SJSA1 (cell line): ENCODE measurements at regions not wholly inside any gene's neighbourhood (a gene's known extent, or its start where the extent isn't known, plus 50 kb on each side); places are given as distances from the start of the nearest gene placed in this dataset.
"Not testable (repeated sequence)": the region's sequence is repeated elsewhere in the genome, so short reads cannot be mapped to it uniquely, and the experiment has no call there.

ENCODE experiments used
- DNase-seq, 2 experiments: peaks; one replicate each; pipeline ENCODE4 v3.0.0-alpha.2; 2015 to 2020; ENCODE audit warnings: low spot score in 2 of 2, low read depth in 1 of 2
- H3K27ac ChIP-seq: fragments of 250-450 bp; sonication (Bioruptor Pico); 2 replicates; pipeline ENCODE4 v1.5.1; 2020; ENCODE audit warnings: mild to moderate bottlenecking, moderate library complexity
- H3K27me3 ChIP-seq: fragments of 250-450 bp; sonication (Bioruptor Pico); replicated peaks from 2 replicates; pipeline ENCODE4 v1.5.1; 2020; ENCODE audit warnings: mild to moderate bottlenecking, moderate library complexity
- H3K36me3 ChIP-seq: fragments of 250-450 bp; sonication (Bioruptor Pico); 2 replicates; pipeline ENCODE4 v1.5.1; 2020; ENCODE audit warnings: mild to moderate bottlenecking
- H3K4me1 ChIP-seq: fragments of 250-450 bp; sonication (Bioruptor Pico); replicated peaks from 2 replicates; pipeline ENCODE4 v1.6.1; 2021; ENCODE audit warnings: mild to moderate bottlenecking
- H3K4me3 ChIP-seq: fragments of 250-450 bp; sonication (Bioruptor Pico); 2 replicates; pipeline ENCODE4 v1.5.1; 2020; ENCODE audit warnings: mild to moderate bottlenecking
- H3K9me3 ChIP-seq: fragments of 250-450 bp; sonication (Bioruptor Pico); replicated peaks from 2 replicates; pipeline ENCODE4 v1.5.1; 2020; ENCODE audit warnings: mild to moderate bottlenecking

DNA sequence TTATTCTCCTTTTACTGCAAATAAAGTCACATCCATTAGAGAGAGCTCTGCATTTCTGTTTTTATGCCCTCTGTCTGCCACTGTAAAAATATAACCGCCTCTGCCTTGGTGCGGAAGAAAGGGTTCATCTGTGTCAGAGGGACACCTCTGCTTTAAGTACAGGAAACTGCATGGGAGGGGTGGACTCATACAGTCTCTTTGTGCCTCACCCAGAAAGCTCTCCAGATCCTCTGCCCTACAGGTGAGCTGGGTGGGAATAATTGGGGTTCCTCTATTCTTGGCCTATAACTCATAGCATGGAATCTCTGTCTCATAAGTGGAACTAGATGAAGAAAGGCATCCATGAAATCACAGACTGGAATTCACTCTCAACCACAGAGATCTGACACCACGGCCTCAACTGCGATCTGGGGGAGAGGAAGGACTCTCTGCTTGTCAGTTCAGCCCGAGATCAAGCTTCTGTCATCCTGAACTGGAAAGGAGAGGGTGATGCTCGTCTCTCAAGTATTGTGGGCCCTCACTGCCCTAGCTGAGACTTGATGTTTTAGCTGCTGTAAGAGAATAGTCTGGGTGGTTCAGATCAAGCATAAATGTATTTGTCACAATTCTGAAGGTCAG is 702.3 kb downstream of the TMEM121 start:
- Histone ChIP-seq H3K27ac (no peak overlapping the region), H3K27me3 (no peaks in the 10 kb centered on the region; the same call in 1 of the 2 replicates), H3K9me3 (no peaks in the 10 kb centered on the region), H3K36me3 (no peaks in the 10 kb centered on the region), H3K4me3 (no peak overlapping the region), H3K4me1 (no peaks in the 10 kb centered on the region)
- no peak for DNase-seq

DNA sequence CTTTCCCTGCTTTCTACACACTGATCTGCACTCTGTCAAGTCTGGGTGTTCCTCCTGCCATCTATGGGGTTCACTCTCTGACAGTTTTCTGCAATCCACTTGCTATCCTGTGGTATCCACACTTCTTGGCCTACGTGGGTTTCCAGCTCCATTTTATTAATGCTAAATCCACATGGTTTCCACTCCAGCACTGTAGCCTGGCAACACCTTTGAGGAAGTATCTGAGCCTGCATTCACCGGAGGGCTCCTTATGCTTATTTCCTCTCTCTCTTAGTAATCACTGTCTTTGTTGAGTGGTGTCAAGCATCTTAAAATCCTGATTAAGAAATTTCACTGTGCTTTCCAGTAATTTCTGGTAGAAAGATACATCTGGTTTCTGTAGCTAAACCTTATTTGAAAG is 703.7 kb downstream of the TMEM121 start:
- no peak for DNase-seq
- no peaks in the 10 kb centered on the region for H3K36me3 ChIP-seq
- H3K4me3 ChIP-seq: no peak overlapping the region
- H3K27ac ChIP-seq: no peak overlapping the region
- H3K9me3 ChIP-seq: no peaks in the 10 kb centered on the region
- no peaks in the 10 kb centered on the region; the same call in 1 of the 2 replicates for H3K27me3 ChIP-seq
- no peaks in the 10 kb centered on the region for H3K4me1 ChIP-seq

DNA sequence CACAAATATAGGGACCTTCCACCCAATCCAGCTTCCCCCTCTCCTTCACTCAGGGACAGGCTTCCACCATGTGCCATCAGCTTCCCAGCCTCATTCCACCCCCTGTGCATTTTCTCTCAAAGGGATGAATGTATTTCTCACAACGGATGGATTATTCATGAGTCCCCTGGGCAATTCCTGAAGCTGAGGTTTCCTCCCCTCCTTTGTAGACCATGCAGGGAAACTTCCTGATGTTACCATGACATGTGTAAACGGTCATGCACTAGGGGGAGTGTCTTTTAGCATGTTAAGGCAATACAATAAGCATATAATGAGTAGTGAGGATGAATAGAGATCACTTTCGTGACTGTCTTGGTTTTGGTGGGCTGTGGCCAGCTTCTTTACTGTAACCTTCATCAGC is 706.8 kb downstream of the TMEM121 start:
- H3K27ac ChIP-seq, H3K4me1 ChIP-seq, DNase-seq, H3K4me3 ChIP-seq, H3K36me3 ChIP-seq, H3K9me3 ChIP-seq, H3K27me3 ChIP-seq: not testable (repeated sequence)

DNA sequence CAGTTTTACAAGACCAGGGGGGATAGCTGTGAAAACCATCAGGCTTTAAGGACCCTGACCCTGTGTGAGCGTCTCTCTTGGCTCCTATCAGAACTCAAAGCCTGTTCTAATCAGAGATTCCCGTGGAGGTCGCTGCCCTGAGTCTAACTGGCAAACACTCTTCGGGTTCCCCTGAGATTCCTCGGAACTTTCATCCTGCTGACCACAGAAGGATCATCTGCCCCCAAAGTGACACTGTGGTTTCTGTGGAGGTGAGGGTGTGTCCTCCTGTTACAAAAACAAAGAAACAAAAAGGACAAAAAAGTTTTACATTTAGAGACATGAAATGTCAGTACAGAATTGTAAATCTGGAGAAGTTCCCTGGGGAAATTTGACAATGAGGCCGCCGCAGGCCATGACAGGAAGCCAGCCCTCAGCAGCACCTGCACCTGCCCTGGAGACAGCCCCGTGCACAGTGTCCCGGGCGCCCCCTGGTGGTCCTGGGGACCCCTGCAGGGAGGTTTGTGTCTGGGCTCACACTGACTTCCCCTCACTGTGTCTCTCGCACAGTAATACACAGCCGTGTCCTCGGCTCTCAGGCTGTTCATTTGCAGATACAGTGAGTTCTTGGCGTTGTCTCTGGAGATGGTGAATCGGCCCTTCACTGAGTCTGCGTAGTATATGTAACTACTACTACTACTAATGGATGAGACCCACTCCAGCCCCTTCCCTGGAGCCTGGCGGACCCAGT is 708.3 kb downstream of the TMEM121 start:
- DNase-seq: not testable (repeated sequence)

DNA sequence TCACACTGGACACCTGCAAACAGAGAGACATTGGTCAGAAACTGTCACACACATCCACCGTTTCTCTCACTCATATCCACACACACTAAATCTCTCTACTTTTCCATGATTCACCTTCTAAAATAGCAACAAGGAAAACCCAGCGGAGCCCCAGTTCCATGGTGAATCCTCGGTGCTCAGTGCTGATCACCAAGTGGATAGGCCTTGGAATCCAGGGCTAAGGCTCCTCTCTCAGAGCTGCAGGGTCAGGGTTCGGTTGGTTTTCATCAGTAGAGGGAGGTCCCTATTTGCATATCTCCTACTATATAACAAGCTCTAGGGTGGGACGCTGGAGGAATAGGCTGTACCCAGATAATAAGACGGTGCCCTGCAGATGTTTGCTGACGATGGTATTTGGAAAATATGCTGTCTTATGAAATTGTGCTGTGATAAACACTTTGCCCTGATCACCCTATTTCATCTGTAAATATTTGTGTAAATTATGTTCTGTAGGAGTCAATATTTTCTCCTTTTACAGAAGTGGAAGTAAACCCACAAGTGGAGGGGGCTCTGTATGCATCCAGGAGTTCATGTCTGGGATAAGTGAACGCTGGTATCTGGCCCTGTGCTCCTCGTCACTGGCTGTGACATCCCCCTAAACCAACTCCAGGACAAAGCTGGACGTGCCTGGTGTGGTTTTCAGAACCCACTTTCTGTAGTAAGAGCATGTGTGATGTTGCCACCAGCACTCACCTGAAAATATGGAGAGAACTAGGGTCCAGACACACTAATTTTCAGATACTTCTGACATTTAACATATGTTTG is 709.2 kb downstream of the TMEM121 start:
- H3K27me3 ChIP-seq: no peaks in the 10 kb centered on the region
- no peaks in the 10 kb centered on the region for H3K9me3 ChIP-seq
- no peaks in the 10 kb centered on the region for H3K4me1 ChIP-seq
- H3K36me3 ChIP-seq: no peaks in the 10 kb centered on the region
- DNase-seq: no peak
- no peak overlapping the region for H3K4me3 ChIP-seq
- no peak overlapping the region for H3K27ac ChIP-seq

More for the DNA sequence above, 708.3 kb downstream of the TMEM121 start:
- H3K27me3 ChIP-seq, H3K9me3 ChIP-seq, H3K27ac ChIP-seq, H3K36me3 ChIP-seq, H3K4me1 ChIP-seq, H3K4me3 ChIP-seq: not testable (repeated sequence)

DNA sequence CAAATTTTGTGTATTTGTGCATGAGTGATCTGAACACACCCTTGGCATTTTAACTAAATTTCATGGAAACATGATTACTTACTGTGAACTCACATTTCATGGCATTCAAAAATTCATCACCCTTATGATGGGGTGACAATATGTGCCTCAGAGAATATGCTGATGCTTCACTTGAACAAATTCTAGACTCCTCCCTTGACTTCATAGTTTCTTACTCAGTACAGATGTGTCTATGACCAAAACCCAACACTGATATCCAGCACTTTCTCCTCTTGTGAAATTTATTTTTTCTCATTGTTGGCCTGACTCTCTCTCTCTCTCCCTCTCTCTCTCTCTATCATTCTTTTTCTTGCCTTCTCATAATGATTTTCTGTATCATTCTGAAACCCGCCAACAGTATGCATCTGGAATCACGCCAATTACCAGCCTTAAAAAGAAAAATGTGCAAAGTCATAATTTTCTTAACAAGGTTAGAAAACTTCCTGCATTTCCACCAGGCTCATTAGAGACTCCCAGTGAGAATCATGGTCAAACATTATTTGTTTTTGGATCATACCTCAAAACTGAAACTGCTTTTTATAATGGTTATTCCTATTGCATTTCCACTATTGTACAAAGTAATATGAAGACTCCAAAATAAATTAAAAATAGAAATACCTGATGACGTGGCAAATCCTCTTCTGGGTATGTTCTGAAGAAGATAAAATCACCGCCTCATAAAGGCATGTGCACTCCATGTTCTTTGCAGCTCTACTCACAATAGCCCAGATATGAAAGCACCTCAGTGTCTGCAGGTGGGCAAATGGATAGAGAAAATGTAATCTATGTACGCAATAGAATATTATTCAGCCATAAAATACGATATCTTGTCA is 722.2 kb downstream of the TMEM121 start:
- Histone ChIP-seq H3K9me3 (no peaks in the 10 kb centered on the region), H3K4me1 (no peaks in the 10 kb centered on the region), H3K27ac (no peak overlapping the region), H3K4me3 (no peak overlapping the region), H3K27me3 (no peaks in the 10 kb centered on the region), H3K36me3 (no peaks in the 10 kb centered on the region)
- DNase-seq: no peak

DNA sequence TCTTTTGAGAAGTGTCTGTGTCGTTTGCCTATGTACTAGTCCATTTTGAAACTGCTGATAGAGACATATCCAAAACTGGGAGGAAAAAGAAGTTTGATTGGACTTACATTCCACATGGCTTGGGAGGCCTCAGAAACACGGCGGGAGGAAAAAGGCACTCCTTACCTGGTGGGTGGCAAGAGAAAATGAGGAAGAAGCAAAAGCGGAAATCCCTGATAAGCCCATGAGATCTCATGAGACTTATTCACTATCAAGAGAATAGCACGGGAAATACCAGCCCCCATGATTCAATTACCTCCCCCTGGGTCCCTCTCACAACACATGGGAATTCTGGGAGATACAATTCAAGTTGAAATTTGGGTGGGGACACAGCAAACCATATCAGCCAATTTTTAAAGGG is 727.6 kb downstream of the TMEM121 start:
- H3K27ac ChIP-seq, H3K27me3 ChIP-seq, H3K4me3 ChIP-seq, H3K9me3 ChIP-seq, H3K4me1 ChIP-seq, H3K36me3 ChIP-seq, DNase-seq: not testable (repeated sequence)

DNA sequence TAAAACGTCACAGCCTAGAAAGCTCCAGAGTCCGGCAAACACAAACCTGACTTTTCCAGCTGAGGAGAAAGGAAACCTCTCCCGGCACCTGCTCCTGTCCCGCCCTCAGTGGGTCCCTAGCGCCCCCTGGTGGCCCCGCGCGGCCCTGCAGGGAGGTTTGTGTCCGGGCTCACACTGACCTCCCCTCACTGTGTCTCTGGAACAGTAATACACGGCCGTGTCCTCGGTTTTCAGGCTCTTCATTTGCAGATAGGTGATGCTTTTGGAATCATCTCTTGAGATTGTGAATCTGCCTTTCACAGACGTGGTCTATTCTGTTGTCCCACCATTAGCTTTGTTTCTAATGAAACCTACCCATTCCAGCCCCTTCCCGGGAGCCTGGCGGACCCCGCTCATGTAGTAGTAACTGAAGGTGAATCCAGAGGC is 731.2 kb downstream of the TMEM121 start:
- not testable (repeated sequence) for H3K36me3 ChIP-seq, H3K4me1 ChIP-seq, H3K4me3 ChIP-seq, H3K27ac ChIP-seq, H3K27me3 ChIP-seq, H3K9me3 ChIP-seq
- DNase-seq: peak; percentile 8 to 58

DNA sequence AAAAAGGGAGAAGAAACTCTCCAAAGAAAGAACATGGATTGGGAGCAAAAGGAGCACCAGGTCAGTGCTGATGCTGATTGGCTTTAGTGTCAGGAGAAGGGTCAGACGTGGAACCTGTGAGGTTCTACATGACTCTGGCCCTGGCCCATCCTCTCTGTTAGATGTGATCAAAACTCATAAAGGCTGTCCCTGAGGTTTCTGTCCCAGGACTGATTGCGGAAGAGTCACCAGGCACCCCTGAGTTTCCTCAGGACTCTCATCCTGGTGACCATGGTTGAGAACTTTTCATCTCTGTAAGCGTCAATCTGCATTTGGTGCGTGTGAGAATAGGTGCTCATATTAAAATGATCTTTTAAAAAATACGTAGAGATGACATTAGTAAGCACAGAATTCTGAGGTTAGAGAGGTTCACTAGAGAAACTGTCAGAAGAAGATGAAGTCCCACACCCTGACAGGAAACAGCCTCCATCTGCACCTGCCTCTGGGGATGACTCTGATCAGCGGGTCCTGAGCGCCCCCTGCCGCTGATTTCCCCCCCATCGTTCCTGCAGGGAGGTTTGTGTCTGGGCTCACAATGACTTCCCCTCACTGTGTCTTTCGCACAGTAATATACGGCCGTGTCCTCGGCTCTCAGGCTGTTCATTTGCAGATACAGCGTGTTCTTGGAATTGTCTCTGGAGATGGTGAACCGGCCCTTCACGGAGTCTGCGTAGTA is 741.8 kb downstream of the TMEM121 start:
- no peaks in the 10 kb centered on the region for H3K9me3 ChIP-seq
- no peaks in the 10 kb centered on the region for H3K4me1 ChIP-seq
- H3K36me3 ChIP-seq: no peaks in the 10 kb centered on the region
- no peak overlapping the region for H3K27ac ChIP-seq
- H3K27me3 ChIP-seq: no peaks in the 10 kb centered on the region
- H3K4me3 ChIP-seq: no peak overlapping the region
- no peak for DNase-seq

DNA sequence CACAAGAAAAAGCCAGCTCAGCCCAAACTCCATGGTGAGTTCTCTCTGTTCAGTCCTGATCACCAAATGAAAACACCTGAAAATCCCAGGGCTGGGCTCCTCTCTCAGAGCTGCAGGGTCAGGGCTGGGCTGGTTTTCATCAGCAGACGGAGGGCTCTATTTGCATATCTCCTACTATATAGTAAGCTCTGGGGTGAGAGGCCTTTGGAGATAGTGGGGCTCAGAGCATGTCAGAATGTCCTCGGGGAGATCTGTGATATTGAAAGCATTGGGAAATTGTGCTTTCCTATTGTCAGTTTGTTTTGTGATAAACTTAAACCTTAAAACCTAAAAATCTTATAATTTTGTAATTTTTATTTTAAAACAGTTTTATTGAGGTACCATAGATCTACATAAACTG is 742.6 kb downstream of the TMEM121 start:
- Histone ChIP-seq H3K4me1 (no peaks in the 10 kb centered on the region), H3K9me3 (no peaks in the 10 kb centered on the region), H3K27me3 (0 out of 2 replicates have a peak, but pooled peaks cover 5% of the 10 kb centered on the region), H3K27ac (no peak overlapping the region), H3K4me3 (no peak overlapping the region), H3K36me3 (no peaks in the 10 kb centered on the region)
- no peak for DNase-seq

DNA sequence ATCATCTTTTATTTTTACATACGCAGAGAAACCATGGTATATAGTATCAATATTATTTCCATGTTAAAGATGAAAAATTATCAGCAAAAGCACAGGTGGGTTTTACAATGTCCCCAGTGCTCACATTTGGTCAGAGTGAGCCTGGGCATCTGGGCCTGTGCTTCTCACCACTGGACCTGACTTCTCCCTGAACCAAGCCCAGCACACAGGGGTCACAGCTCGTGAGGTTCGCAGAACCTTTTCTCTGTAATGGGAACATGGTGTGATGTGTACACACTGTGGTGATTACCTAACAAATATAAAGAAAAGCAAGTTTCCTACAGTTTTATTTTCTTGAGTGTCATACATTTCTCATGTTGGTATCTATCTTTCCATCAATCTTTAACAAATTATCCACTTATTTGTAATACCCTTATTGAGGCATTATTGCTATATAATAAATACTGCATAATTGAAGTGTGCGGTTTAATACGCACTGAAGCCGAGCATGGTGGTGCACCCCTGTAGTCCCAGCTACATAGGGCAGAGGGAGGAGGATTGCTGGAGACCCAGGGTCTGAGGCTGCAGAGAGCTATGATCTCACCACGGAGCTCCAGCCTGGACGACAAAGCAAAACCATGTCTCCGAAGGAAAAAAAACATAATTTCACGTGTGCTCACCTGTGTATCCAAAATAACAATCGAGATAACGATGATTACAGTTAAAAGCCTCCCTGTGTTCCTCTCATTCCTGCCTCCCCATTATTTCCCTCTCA is 743.2 kb downstream of the TMEM121 start:
- Histone ChIP-seq H3K36me3 (no peaks in the 10 kb centered on the region), H3K9me3 (no peaks in the 10 kb centered on the region), H3K4me3 (no peak overlapping the region), H3K4me1 (no peaks in the 10 kb centered on the region), H3K27ac (no peak overlapping the region), H3K27me3 (0 out of 2 replicates have a peak, but pooled peaks cover 5% of the 10 kb centered on the region)
- DNase-seq: no peak

DNA sequence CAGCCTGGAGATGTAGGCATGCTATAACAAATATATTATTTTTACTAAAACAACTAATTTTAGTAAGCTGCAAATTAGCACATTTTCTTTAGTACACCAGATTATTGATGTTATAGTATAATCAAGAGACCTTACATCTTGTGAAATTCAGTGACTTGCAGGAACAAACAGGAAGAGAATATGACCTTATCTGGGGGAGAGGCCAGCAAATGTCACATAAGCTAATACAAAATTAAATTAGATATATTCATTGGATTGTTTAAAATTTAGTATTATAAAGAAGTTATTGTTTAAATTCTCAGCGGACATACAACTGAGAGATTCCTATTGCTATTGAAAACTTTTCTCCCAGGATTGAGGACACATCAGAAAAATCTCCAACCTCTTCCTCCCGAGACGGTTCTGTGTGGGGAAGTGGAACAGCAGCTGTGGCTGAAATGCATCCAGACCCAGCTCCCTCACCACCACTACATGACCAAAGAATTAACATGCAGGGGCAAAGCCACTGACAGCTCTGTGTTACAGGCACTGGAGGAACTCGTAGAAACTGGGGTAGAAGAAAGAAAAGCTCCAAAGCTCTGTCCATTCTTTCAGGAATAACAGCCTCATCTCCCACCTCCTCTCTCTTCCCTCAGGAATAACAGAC is 744.2 kb downstream of the TMEM121 start:
- H3K9me3 ChIP-seq, H3K36me3 ChIP-seq, H3K4me3 ChIP-seq, H3K27me3 ChIP-seq, H3K4me1 ChIP-seq, DNase-seq, H3K27ac ChIP-seq: not testable (repeated sequence)
